ENCODE measurements at regions not wholly inside any gene's neighbourhood (a gene's known extent, or its start where the extent isn't known, plus 50 kb on each side); places are given as distances from the start of the nearest gene placed in this dataset.

DNA sequence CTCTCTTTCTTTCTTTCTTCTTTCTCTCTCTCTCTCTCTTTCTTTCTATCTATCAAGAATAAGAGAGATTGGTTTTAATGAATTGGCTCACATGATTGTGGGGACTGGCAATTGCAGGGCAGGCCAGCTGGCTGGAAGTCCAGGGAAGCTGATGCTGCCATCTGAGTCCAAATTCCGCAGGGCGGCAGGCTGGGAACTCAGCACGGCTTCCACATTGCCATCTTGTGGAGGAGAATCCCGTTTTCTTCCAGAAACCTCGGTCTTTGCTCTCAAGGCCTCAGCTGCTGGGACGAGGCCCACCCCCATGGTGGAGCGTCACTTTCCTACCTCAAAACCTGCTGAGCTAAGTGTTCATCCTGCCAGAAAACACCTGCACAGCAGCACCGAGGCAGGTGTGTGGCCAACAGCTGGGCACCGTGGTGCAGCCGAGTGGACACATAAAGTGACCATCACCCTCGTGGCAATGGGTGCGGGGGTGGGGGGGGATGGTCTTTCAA is 58.8 kb upstream of the SLCO4A1 start:
- Mint-ChIP-seq H3K4me3 (ENCODE audit: unreplicated experiment) (no peak overlapping the region), H3K36me3 (ENCODE audit: low read depth) (no peaks in the 10 kb centered on the region), H3K27me3 (ENCODE audit: low read depth) (peaks cover 58% of the 10 kb centered on the region), H3K4me1 (ENCODE audit: low read depth) (no peaks in the 10 kb centered on the region), H3K9me3 (ENCODE audit: low read depth) (no peaks in the 10 kb centered on the region), H3K27ac (ENCODE audit: unreplicated experiment) (no peak overlapping the region)
- DNase-seq (ENCODE audit: low spot score): no peak
- TF ChIP-seq, protein P1, sequence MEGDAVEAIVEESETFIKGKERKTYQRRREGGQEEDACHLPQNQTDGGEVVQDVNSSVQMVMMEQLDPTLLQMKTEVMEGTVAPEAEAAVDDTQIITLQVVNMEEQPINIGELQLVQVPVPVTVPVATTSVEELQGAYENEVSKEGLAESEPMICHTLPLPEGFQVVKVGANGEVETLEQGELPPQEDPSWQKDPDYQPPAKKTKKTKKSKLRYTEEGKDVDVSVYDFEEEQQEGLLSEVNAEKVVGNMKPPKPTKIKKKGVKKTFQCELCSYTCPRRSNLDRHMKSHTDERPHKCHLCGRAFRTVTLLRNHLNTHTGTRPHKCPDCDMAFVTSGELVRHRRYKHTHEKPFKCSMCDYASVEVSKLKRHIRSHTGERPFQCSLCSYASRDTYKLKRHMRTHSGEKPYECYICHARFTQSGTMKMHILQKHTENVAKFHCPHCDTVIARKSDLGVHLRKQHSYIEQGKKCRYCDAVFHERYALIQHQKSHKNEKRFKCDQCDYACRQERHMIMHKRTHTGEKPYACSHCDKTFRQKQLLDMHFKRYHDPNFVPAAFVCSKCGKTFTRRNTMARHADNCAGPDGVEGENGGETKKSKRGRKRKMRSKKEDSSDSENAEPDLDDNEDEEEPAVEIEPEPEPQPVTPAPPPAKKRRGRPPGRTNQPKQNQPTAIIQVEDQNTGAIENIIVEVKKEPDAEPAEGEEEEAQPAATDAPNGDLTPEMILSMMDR (IDR thresholded peaks at IDR 0.05): peak; percentile 50

DNA sequence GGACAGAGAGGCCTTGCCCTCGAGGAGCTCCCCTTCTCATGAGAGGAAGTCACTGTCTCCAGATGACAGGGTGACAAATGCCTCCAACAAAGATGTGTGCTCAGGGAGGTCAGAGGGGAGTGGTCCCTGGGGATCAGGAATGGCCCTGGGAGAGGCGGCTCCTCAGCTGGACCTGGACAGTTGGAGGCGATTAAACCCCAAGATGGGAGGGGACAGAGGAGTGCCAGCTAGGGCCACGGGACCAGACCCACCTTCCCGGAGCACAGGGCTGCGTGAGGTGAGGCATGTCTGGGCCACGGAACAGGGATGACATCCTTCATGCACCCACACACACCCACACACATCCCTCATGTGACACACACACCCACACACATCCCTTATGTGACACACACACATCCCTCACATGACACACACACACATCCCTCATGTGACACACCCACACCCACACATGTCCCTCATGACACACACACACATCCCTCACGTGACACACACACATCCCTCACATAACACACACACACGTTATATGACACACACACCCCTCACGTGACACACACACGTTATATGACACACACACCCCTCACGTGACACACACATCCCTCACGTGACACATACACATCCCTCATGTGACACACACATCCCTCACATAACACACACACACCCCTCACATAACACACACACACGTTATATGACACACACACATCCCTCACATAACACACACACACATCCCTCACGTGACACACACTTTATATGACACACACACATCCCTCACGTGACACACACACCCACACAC is 57.4 kb upstream of the SLCO4A1 start:
- H3K4me1 Mint-ChIP-seq (ENCODE audit: low read depth): no peaks in the 10 kb centered on the region
- TF ChIP-seq, protein P1 (IDR thresholded peaks at IDR 0.05): no peak
- DNase-seq (ENCODE audit: low spot score): no peak
- H3K36me3 Mint-ChIP-seq (ENCODE audit: low read depth): no peaks in the 10 kb centered on the region
- H3K9me3 Mint-ChIP-seq (ENCODE audit: low read depth): no peaks in the 10 kb centered on the region
- H3K27ac Mint-ChIP-seq (ENCODE audit: unreplicated experiment): no peak overlapping the region
- peaks cover 46% of the 10 kb centered on the region for H3K27me3 Mint-ChIP-seq (ENCODE audit: low read depth)
- no peak overlapping the region for H3K4me3 Mint-ChIP-seq (ENCODE audit: unreplicated experiment)

DNA sequence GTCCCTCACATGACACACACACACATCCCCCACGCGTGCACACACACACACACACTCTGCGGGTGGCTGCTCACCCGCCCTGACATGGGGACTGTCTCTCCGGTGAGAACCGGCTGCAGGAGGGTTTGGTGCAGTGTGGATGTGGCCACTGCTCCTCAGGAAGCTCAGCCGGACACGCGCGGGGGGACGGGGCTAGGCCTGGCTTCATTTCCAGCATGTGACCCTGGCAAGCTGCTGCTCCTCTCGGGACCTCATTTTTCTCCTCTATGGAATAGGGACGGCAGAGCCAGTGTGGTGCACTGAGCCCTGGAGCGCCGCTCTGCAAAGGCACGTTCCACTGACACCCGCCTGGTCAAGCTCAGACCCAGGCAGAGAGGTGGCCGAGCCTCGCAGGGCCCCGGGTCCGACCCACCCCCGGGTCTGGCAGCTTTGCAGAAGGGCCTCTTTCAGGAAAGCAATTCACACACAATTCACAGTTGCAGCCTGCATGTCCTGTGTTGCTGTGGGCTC is 56.8 kb upstream of the SLCO4A1 start:
- H3K4me3 Mint-ChIP-seq (ENCODE audit: unreplicated experiment): no peak overlapping the region
- TF ChIP-seq, protein P1 (IDR thresholded peaks at IDR 0.05): no peak
- no peaks in the 10 kb centered on the region for H3K36me3 Mint-ChIP-seq (ENCODE audit: low read depth)
- no peaks in the 10 kb centered on the region for H3K4me1 Mint-ChIP-seq (ENCODE audit: low read depth)
- no peak for DNase-seq (ENCODE audit: low spot score)
- peaks cover 40% of the 10 kb centered on the region for H3K27me3 Mint-ChIP-seq (ENCODE audit: low read depth)
- no peaks in the 10 kb centered on the region for H3K9me3 Mint-ChIP-seq (ENCODE audit: low read depth)
- no peak overlapping the region for H3K27ac Mint-ChIP-seq (ENCODE audit: unreplicated experiment)

DNA sequence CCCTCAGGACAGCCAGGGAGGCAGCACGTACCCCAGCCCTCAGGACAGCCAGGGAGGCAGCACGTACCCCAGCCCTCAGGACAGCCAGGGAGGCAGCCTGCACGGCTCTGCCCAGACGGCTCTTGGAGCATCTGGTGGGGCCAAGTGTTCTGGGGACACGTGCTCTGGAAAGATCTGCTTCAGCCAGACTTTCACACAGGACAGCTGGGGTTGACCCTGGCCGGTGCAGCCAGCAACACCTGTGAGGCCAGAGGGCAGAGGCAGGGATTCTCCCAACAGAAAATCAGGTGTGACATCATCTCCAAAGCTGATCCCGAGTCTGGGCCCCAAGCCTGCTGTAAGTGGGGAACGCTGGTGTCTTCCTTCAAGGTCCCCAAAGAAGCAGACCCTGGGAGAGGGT is 55.5 kb upstream of the SLCO4A1 start:
- no peak for DNase-seq (ENCODE audit: low spot score)
- no peaks in the 10 kb centered on the region for H3K9me3 Mint-ChIP-seq (ENCODE audit: low read depth)
- no peaks in the 10 kb centered on the region for H3K36me3 Mint-ChIP-seq (ENCODE audit: low read depth)
- no peaks in the 10 kb centered on the region for H3K4me1 Mint-ChIP-seq (ENCODE audit: low read depth)
- no peak overlapping the region for H3K27ac Mint-ChIP-seq (ENCODE audit: unreplicated experiment)
- no peak overlapping the region for H3K4me3 Mint-ChIP-seq (ENCODE audit: unreplicated experiment)
- TF ChIP-seq, protein P1 (IDR thresholded peaks at IDR 0.05): no peak
- H3K27me3 Mint-ChIP-seq (ENCODE audit: low read depth): peaks cover 45% of the 10 kb centered on the region

DNA sequence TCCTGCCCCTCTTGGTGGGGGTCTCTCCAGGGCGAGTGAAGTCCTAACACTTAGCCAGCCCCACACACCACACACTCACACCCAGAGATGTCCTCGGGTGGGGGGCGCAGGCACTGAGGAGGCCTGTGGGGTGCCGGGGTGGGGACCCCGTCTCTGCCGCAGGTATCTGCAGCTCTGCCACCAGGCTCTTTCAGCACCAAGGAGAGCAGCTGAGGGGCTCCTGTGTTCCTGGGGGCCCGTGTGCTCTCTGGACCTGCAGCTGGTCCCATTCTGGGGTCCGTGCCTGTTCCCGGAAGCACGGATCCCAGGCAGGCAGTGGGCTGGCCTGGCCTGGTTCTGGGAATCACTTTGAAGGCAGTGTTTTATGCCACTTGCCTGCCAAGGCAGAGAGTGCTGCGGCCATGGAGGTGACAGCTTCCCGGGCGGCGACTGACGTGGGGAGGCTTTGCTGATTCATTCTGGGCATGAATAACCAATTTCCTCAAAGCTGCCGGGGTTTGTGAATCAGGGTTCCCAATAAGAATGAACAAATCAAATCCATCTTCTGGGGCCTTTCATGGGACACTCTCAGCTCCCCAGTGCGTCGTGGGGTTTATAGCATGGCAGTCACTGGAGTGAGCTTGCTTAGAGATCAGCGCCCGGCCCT is 54.4 kb upstream of the SLCO4A1 start:
- no peak overlapping the region for H3K4me3 Mint-ChIP-seq (ENCODE audit: unreplicated experiment)
- H3K4me1 Mint-ChIP-seq (ENCODE audit: low read depth): no peaks in the 10 kb centered on the region
- TF ChIP-seq, protein P1 (IDR thresholded peaks at IDR 0.05): no peak
- H3K9me3 Mint-ChIP-seq (ENCODE audit: low read depth): no peaks in the 10 kb centered on the region
- no peak for DNase-seq (ENCODE audit: low spot score)
- peaks cover 48% of the 10 kb centered on the region for H3K27me3 Mint-ChIP-seq (ENCODE audit: low read depth)
- no peak overlapping the region for H3K27ac Mint-ChIP-seq (ENCODE audit: unreplicated experiment)
- H3K36me3 Mint-ChIP-seq (ENCODE audit: low read depth): no peaks in the 10 kb centered on the region
